NCI-H1105 (cell line): ENCODE measurements at regions not wholly inside any gene's neighbourhood (a gene's known extent, or its start where the extent isn't known, plus 50 kb on each side); places are given as distances from the start of the nearest gene placed in this dataset.
"Not testable (repeated sequence)": the region's sequence is repeated elsewhere in the genome, so short reads cannot be mapped to it uniquely, and the experiment has no call there.

Experiments used
- DNase-seq: peaks from one replicate; lab custom pipeline; 2025; lab: John Stamatoyannopoulos, UW

- not testable (repeated sequence) for DNase-seq
Measured at GRCh38 chr12:9543341-9543740, 64.4 kb downstream of the KLRB1 start.

GRCh38 chr12:9542827-9543226 lies 64.9 kb downstream of the KLRB1 start:
- not testable (repeated sequence) for DNase-seq

GRCh38 chr12:9515925-9516324 lies 91.8 kb downstream of the KLRB1 start:
- not testable (repeated sequence) for DNase-seq

GRCh38 chr12:9512695-9513094 lies 95.0 kb downstream of the KLRB1 start:
- not testable (repeated sequence) for DNase-seq

GRCh38 chr12:9510392-9511011 lies 97.2 kb downstream of the KLRB1 start:
- not testable (repeated sequence) for DNase-seq

- no peak for DNase-seq
Measured at GRCh38 chr12:9509464-9510161, 98.1 kb downstream of the KLRB1 start.

- DNase-seq: no peak
Measured at GRCh38 chr12:9506746-9507145, 101.0 kb downstream of the KLRB1 start.

- not testable (repeated sequence) for DNase-seq
Measured at GRCh38 chr12:9503384-9503783, 104.3 kb downstream of the KLRB1 start.

- not testable (repeated sequence) for DNase-seq
Measured at GRCh38 chr12:9502845-9503244, 104.9 kb downstream of the KLRB1 start.

- not testable (repeated sequence) for DNase-seq
Measured at GRCh38 chr12:9493325-9493724, 114.4 kb downstream of the KLRB1 start.

GRCh38 chr12:9481289-9481688 lies 126.4 kb downstream of the KLRB1 start:
- DNase-seq: not testable (repeated sequence)

- DNase-seq: not testable (repeated sequence)
Measured at GRCh38 chr12:9474197-9474596, 133.5 kb downstream of the KLRB1 start.

GRCh38 chr12:9473638-9474037 lies 134.1 kb downstream of the KLRB1 start:
- DNase-seq: not testable (repeated sequence)

GRCh38 chr12:9471501-9471900 lies 136.2 kb downstream of the KLRB1 start:
- DNase-seq: not testable (repeated sequence)

GRCh38 chr12:9470367-9470766 lies 137.3 kb downstream of the KLRB1 start:
- not testable (repeated sequence) for DNase-seq

GRCh38 chr12:9469956-9470355 lies 137.8 kb downstream of the KLRB1 start:
- not testable (repeated sequence) for DNase-seq

- DNase-seq: not testable (repeated sequence)
Measured at GRCh38 chr12:9469463-9469862, 138.3 kb downstream of the KLRB1 start.

GRCh38 chr12:9468998-9469397 lies 138.7 kb downstream of the KLRB1 start:
- not testable (repeated sequence) for DNase-seq

- not testable (repeated sequence) for DNase-seq
Measured at GRCh38 chr12:9468144-9468543, 139.6 kb downstream of the KLRB1 start.

- no peak for DNase-seq
Measured at GRCh38 chr12:9464408-9464807, 143.3 kb downstream of the KLRB1 start.

- DNase-seq: not testable (repeated sequence)
Measured at GRCh38 chr12:9455516-9455915, 152.2 kb downstream of the KLRB1 start.

GRCh38 chr12:9454021-9454420 lies 153.7 kb downstream of the KLRB1 start:
- not testable (repeated sequence) for DNase-seq

GRCh38 chr12:9450127-9450567 lies 157.6 kb downstream of the KLRB1 start:
- DNase-seq: not testable (repeated sequence)
